SK-N-SH (cell line): ENCODE measurements at regions not wholly inside any gene's neighbourhood (a gene's known extent, or its start where the extent isn't known, plus 50 kb on each side); places are given as distances from the start of the nearest gene placed in this dataset.
"Not testable (repeated sequence)": the region's sequence is repeated elsewhere in the genome, so short reads cannot be mapped to it uniquely, and the experiment has no call there.

Experiments used
- CTCF ChIA-PET: fragments of 300-600, 350-600 bp; formaldehyde crosslinking; extraction: SDS; loops from one replicate; lab custom pipeline; 2021; lab: Yijun Ruan, JAX
- POLR2A ChIA-PET: fragments of 350-600 bp; sonication (Branson Sonifier 250); formaldehyde crosslinking; extraction: SDS; loops from one replicate; lab custom pipeline; 2020; ENCODE audit warnings: antibody characterized with exemption, inconsistent platforms; lab: Yijun Ruan, JAX
- DNase-seq: peaks from one replicate; pipeline ENCODE4 v3.0.0; 2012
- H2AFZ ChIP-seq: fragments of 200-600 bp; sonication (generic); 2 replicates; pipeline ENCODE4 v1.8.1; 2016; ENCODE audit warnings: antibody characterized with exemption, mild to moderate bottlenecking, low read depth
- H3F3A ChIP-seq: fragments of 200-600 bp; sonication (generic); replicated peaks from 2 replicates; pipeline ENCODE3; 2016; ENCODE audit warnings: antibody characterized with exemption, mild to moderate bottlenecking; ENCODE audit not compliant: insufficient read depth
- H3K27ac ChIP-seq, 2 experiments: fragments of 200-500 bp in 1 of 2; fragments of 200-600 bp in 1 of 2; sonication (Bioruptor generic) in 1 of 2; sonication (generic), shearing (Covaris generic) in 1 of 2; 2 replicates each; pipeline versions ENCODE4 v1.5.1 to v1.6.1; 2014 to 2016; ENCODE audit warnings: low read depth in 2 of 2, inconsistent platforms in 1 of 2, low read length in 1 of 2, mild to moderate bottlenecking in 1 of 2, mixed read lengths in 1 of 2
- H3K27me3 ChIP-seq: fragments of 200-600 bp; sonication (generic), shearing (Covaris generic); 2 replicates; pipeline ENCODE4 v1.6.1; 2016; ENCODE audit warnings: mixed run types; ENCODE audit not compliant: insufficient read depth
- H3K36me3 ChIP-seq, 2 experiments: fragments of 200-500 bp in 1 of 2; fragments of 200-600 bp in 1 of 2; sonication (Bioruptor generic) in 1 of 2; sonication (generic) in 1 of 2; replicated peaks in 1 of 2; 2 replicates each; pipeline versions ENCODE3 to v1.5.1; 2014 to 2016; ENCODE audit warnings: low read length in 1 of 2, mild to moderate bottlenecking in 1 of 2; ENCODE audit not compliant: insufficient read depth in 2 of 2, control insufficient read depth in 1 of 2
- H3K4me1 ChIP-seq, 2 experiments: fragments of 200-500 bp in 1 of 2; fragments of 200-600 bp in 1 of 2; sonication (Bioruptor generic) in 1 of 2; sonication (generic), shearing (Covaris generic) in 1 of 2; 2 replicates each; pipeline versions ENCODE4 v1.5.1 to v1.6.1; 2014 to 2016; ENCODE audit warnings: low read depth in 1 of 2, low read length in 1 of 2, mixed run types in 1 of 2; ENCODE audit not compliant: insufficient read depth in 2 of 2, control insufficient read depth in 1 of 2
- H3K4me2 ChIP-seq: fragments of 200-600 bp; sonication (generic), shearing (Covaris generic); 2 replicates; pipeline ENCODE4 v1.6.1; 2017; ENCODE audit warnings: mixed run types
- H3K4me3 ChIP-seq, 2 experiments: fragments of 200-500 bp in 1 of 2; fragments of 200-600 bp in 1 of 2; sonication (Bioruptor generic) in 1 of 2; sonication (generic), shearing (Covaris generic) in 1 of 2; 2 replicates each; pipeline versions ENCODE4 v1.5.1 to v1.8.1; 2014 to 2016; ENCODE audit warnings: low read depth in 2 of 2, inconsistent platforms in 1 of 2, low read length in 1 of 2, mild to moderate bottlenecking in 1 of 2, mixed read lengths in 1 of 2, moderate library complexity in 1 of 2
- H3K79me2 ChIP-seq: fragments of 200-600 bp; sonication (generic); 2 replicates; pipeline ENCODE4 v1.8.1; 2017; ENCODE audit warnings: mild to moderate bottlenecking; ENCODE audit not compliant: insufficient read depth
- H3K9ac ChIP-seq: fragments of 200-600 bp; sonication (generic); 2 replicates; pipeline ENCODE4 v1.6.1; 2017; ENCODE audit warnings: mixed run types
- H3K9me2 ChIP-seq: fragments of 200-600 bp; sonication (generic); 2 replicates; pipeline ENCODE4 v1.6.1; 2017; ENCODE audit warnings: mixed run types
- H3K9me3 ChIP-seq: fragments of 200-600 bp; sonication (generic); 2 replicates; pipeline ENCODE4 v1.6.1; 2017; ENCODE audit warnings: mixed run types, mild to moderate bottlenecking, moderate library complexity
- H4K20me1 ChIP-seq: fragments of 200-600 bp; sonication (generic); 2 replicates; pipeline ENCODE4 v1.6.1; 2017; ENCODE audit warnings: mild to moderate bottlenecking, mixed run types; ENCODE audit not compliant: insufficient read depth
- CHD2 ChIP-seq: fragments of 150-350 bp; IDR thresholded peaks from 2 replicates; pipeline ENCODE4 v1.6.1; 2018; ENCODE audit warnings: low read length; ENCODE audit not compliant: partially characterized antibody
- FOSL2 ChIP-seq: IDR thresholded peaks from 2 replicates; pipeline ENCODE4 v1.4.0; 2012; ENCODE audit warnings: low read depth, mild to moderate bottlenecking, moderate library complexity, borderline replicate concordance
- MEF2A ChIP-seq: IDR thresholded peaks from 2 replicates; pipeline ENCODE4 v1.4.0; 2012; ENCODE audit warnings: low read depth, borderline replicate concordance
- RAD21 ChIP-seq: IDR thresholded peaks from 2 replicates; pipeline ENCODE4 v1.6.1; 2012; ENCODE audit warnings: mild to moderate bottlenecking, low read length
- RCOR1 ChIP-seq: fragments of 150-350 bp; IDR thresholded peaks from 2 replicates; pipeline ENCODE4 v1.6.1; 2017; ENCODE audit warnings: antibody characterized with exemption, low read length
- SMC3 ChIP-seq: IDR thresholded peaks from 2 replicates; pipeline ENCODE4 v1.6.1; 2012; ENCODE audit warnings: low read depth, low read length, improper control_type of control experiment
- TAF1 ChIP-seq: IDR thresholded peaks from 2 replicates; pipeline ENCODE4 v1.6.1; 2012; ENCODE audit warnings: low read depth, mild to moderate bottlenecking, low read length, moderate library complexity, borderline replicate concordance
- WGBS: methylation state at CpG from one replicate; pipeline ENCODE4 v1.1.6; 2017; ENCODE audit warnings: low lambda C conversion rate; 5-methylcytosine and 5-hydroxymethylcytosine counted together

GRCh38 chr7:359766-360361, 69.9 kb downstream of the FOXL3 start:
- 64% methylated on average over 25 of the region's 25 CpGs for WGBS
- Histone ChIP-seq H3K4me1 (no peaks in the 10 kb centered on the region), H3K27ac (no peak overlapping the region), H3K4me3 (no peak overlapping the region), H3K4me2 (no peak overlapping the region), H3K27me3 (no peaks in the 10 kb centered on the region; the same call in 1 of the 2 replicates), H3K9ac (no peak overlapping the region), H3F3A (no peaks in the 10 kb centered on the region), H3K9me3 (no peaks in the 10 kb centered on the region), H2AFZ (no peak overlapping the region), H4K20me1 (no peaks in the 10 kb centered on the region), H3K79me2 (no peaks in the 10 kb centered on the region), H3K36me3 (no peaks in the 10 kb centered on the region), H3K9me2 (no peaks in the 10 kb centered on the region)
- CTCF ChIA-PET = no interaction called here
- no peak for DNase-seq
- TF ChIP-seq RAD21 = no peak
- no peak for TF ChIP-seq SMC3
- TF ChIP-seq CHD2 = no peak
- POLR2A ChIA-PET = no interaction called here

GRCh38 chr7:360454-361100, 70.6 kb downstream of the FOXL3 start:
- H3K4me3 ChIP-seq = no peak overlapping the region
- TF ChIP-seq TAF1 (no peak), FOSL2 (no peak), MEF2A (no peak), RCOR1 (no peak)
- TF ChIP-seq, all 33 proteins: peak for 0
- Histone ChIP-seq H3F3A (no peaks in the 10 kb centered on the region), H3K79me2 (no peaks in the 10 kb centered on the region), H3K9me3 (no peaks in the 10 kb centered on the region), H3K4me2 (no peak overlapping the region), H4K20me1 (no peaks in the 10 kb centered on the region), H3K27ac (no peak overlapping the region), H3K9me2 (no peaks in the 10 kb centered on the region), H3K27me3 (peaks cover 2% of the 10 kb centered on the region; the same call in 1 of the 2 replicates), H3K9ac (no peak overlapping the region), H3K4me1 (no peaks in the 10 kb centered on the region), H2AFZ (no peak overlapping the region), H3K36me3 (no peaks in the 10 kb centered on the region)
- ChIA-PET CTCF (no interaction called here), POLR2A (no interaction called here)
- no peak for DNase-seq
- WGBS = 74% methylated on average over 37 of the region's 39 CpGs

- H3K36me3 ChIP-seq, H3F3A ChIP-seq, POLR2A ChIA-PET, H3K27me3 ChIP-seq, H3K9me2 ChIP-seq, H3K9me3 ChIP-seq, H3K79me2 ChIP-seq, DNase-seq, H3K4me1 ChIP-seq, H3K4me3 ChIP-seq, H3K9ac ChIP-seq, H2AFZ ChIP-seq, H4K20me1 ChIP-seq, CTCF ChIA-PET, H3K27ac ChIP-seq, H3K4me2 ChIP-seq: not testable (repeated sequence)
- WGBS = 76% methylated on average over 20 of the region's 20 CpGs
Observed at GRCh38 chr7:361182-361581, 71.2 kb downstream of the FOXL3 start.
